HEK293T (cell line): ENCODE measurements at regions not wholly inside any gene's neighbourhood (a gene's known extent, or its start where the extent isn't known, plus 50 kb on each side); places are given as distances from the start of the nearest gene placed in this dataset.

Source experiments
- CTCF ChIA-PET: fragments of 350-600 bp; formaldehyde crosslinking; extraction: SDS; loops from one replicate; lab custom pipeline; 2021; ENCODE audit warnings: antibody characterized with exemption, inconsistent platforms; lab: Yijun Ruan, JAX
- POLR2A ChIA-PET: fragments of 350-600 bp; formaldehyde crosslinking; extraction: SDS; loops from one replicate; lab custom pipeline; 2020; ENCODE audit warnings: antibody characterized with exemption, inconsistent platforms; lab: Yijun Ruan, JAX
- DNase-seq: peaks from one replicate; pipeline ENCODE4 v3.0.0; 2012; ENCODE audit warnings: mixed read lengths; ENCODE audit errors: extremely low spot score
- ARNT ChIP-seq: fragments of 450-650 bp; IDR thresholded peaks from 2 replicates; pipeline ENCODE4 v1.6.1; 2017; ENCODE audit warnings: mild to moderate bottlenecking
- BHLHE40 ChIP-seq: fragments of 450-650 bp; IDR thresholded peaks from 2 replicates; pipeline ENCODE4 v1.6.1; 2016; ENCODE audit warnings: mild to moderate bottlenecking, moderate library complexity, borderline replicate concordance
- CTBP1 ChIP-seq: fragments of 450-650 bp; IDR thresholded peaks from 2 replicates; pipeline ENCODE4 v1.6.1; 2016; ENCODE audit warnings: borderline replicate concordance
- ELF4 ChIP-seq: fragments of 450-650 bp; IDR thresholded peaks from 2 replicates; pipeline ENCODE4 v1.6.1; 2017; ENCODE audit warnings: antibody characterized with exemption
- FOXA1 ChIP-seq: fragments of 450-650 bp; IDR thresholded peaks from 2 replicates; pipeline ENCODE4 v1.6.1; 2016; ENCODE audit warnings: mild to moderate bottlenecking
- FOXK2 ChIP-seq: fragments of 450-650 bp; IDR thresholded peaks from 2 replicates; pipeline ENCODE4 v1.6.1; 2016; ENCODE audit warnings: mild to moderate bottlenecking
- FOXM1 ChIP-seq: fragments of 450-650 bp; IDR thresholded peaks from 2 replicates; pipeline ENCODE4 v1.6.1; 2017; ENCODE audit warnings: mild to moderate bottlenecking, borderline replicate concordance
- HDGF ChIP-seq: fragments of 450-650 bp; IDR thresholded peaks from 2 replicates; pipeline ENCODE4 v1.6.1; 2017; ENCODE audit warnings: antibody characterized with exemption, borderline replicate concordance
- L3MBTL2 ChIP-seq: fragments of 450-650 bp; conservative IDR thresholded peaks from 2 replicates; pipeline ENCODE4 v1.6.1; 2016; ENCODE audit warnings: mild to moderate bottlenecking
- LEF1 ChIP-seq: fragments of 450-650 bp; IDR thresholded peaks from 2 replicates; pipeline ENCODE4 v1.6.1; 2017; ENCODE audit warnings: mild to moderate bottlenecking, borderline replicate concordance
- NFRKB ChIP-seq: fragments of 450-650 bp; IDR thresholded peaks from 2 replicates; pipeline ENCODE4 v1.6.1; 2016; ENCODE audit warnings: mild to moderate bottlenecking, moderate library complexity
- SP1 ChIP-seq: fragments of 450-650 bp; IDR thresholded peaks from 2 replicates; pipeline ENCODE4 v1.6.1; 2017
- SUZ12 ChIP-seq: fragments of 450-650 bp; IDR thresholded peaks from 2 replicates; pipeline ENCODE4 v1.6.1; 2016; ENCODE audit warnings: mild to moderate bottlenecking
- TARDBP ChIP-seq: fragments of 450-650 bp; IDR thresholded peaks from 2 replicates; pipeline ENCODE4 v1.6.1; 2016
- ZNF384 ChIP-seq: fragments of 450-650 bp; IDR thresholded peaks from 2 replicates; pipeline ENCODE4 v1.6.1; 2016
- TF ChIP-seq, protein P1 (sequence below): fragments of 450-650 bp; IDR thresholded peaks from 2 replicates; pipeline ENCODE4 v1.6.1; 2016

DNA sequence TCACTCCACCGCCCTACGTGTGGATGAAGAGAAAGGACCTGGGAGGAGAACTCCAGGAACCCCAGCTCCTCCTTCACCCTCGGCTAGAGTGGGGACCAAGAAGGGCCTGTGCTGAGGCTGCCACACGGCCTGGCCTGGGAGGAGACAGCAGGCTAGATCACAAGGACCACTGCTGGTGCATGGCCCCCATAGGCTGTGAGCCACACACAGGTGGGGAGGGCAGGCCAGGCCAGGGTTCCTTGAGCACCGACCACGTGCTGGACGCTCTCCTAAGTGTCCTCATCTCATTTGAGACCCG, 1392.4 kb downstream of the TBC1D22A start:
- POLR2A ChIA-PET, result no interaction called here
- no peak for DNase-seq
- TF ChIP-seq ELF4, result no peak
- TF ChIP-seq, protein P1, sequence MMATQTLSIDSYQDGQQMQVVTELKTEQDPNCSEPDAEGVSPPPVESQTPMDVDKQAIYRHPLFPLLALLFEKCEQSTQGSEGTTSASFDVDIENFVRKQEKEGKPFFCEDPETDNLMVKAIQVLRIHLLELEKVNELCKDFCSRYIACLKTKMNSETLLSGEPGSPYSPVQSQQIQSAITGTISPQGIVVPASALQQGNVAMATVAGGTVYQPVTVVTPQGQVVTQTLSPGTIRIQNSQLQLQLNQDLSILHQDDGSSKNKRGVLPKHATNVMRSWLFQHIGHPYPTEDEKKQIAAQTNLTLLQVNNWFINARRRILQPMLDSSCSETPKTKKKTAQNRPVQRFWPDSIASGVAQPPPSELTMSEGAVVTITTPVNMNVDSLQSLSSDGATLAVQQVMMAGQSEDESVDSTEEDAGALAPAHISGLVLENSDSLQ, result no peak
- no peak for TF ChIP-seq HDGF
- TF ChIP-seq FOXM1, result no peak
- TF ChIP-seq SP1, result no peak
- TF ChIP-seq NFRKB, result no peak
- no peak for TF ChIP-seq FOXA1
- no peak for TF ChIP-seq SUZ12
- TF ChIP-seq FOXK2, result no peak
- no peak for TF ChIP-seq TARDBP
- TF ChIP-seq ARNT, result no peak
- TF ChIP-seq LEF1, result no peak
- TF ChIP-seq L3MBTL2, result no peak
- no peak for TF ChIP-seq BHLHE40
- TF ChIP-seq CTBP1, result no peak
- TF ChIP-seq ZNF384, result no peak
- CTCF ChIA-PET, result no interaction called here

GRCh38 chr22:48154169-48154942, 1391.9 kb downstream of the TBC1D22A start:
- DNase-seq, result no peak
- ChIA-PET POLR2A (no interaction called here), CTCF (no interaction called here)
- TF ChIP-seq SUZ12 (no peak), TARDBP (no peak)

- ChIA-PET CTCF (no interaction called here), POLR2A (no interaction called here)
- no peak for DNase-seq
- TF ChIP-seq ELF4, result no peak
- no peak for TF ChIP-seq BHLHE40
- TF ChIP-seq FOXM1, result no peak
- no peak for TF ChIP-seq TARDBP
- no peak for TF ChIP-seq LEF1
- no peak for TF ChIP-seq FOXA1
- TF ChIP-seq SUZ12, result no peak
- TF ChIP-seq ZNF384, result no peak
- no peak for TF ChIP-seq HDGF
- no peak for TF ChIP-seq ARNT
- TF ChIP-seq CTBP1, result no peak
- TF ChIP-seq, protein P1, result no peak
- no peak for TF ChIP-seq FOXK2
- no peak for TF ChIP-seq NFRKB
- TF ChIP-seq L3MBTL2, result no peak
- no peak for TF ChIP-seq SP1
These were observed 1391.3 kb downstream of the TBC1D22A start for GRCh38 chr22:48153726-48154125.

GRCh38 chr22:48152916-48153315, 1390.5 kb downstream of the TBC1D22A start:
- DNase-seq, result no peak
- ChIA-PET POLR2A (no interaction called here), CTCF (no interaction called here)
- no peak for TF ChIP-seq FOXA1
- no peak for TF ChIP-seq ZNF384
- TF ChIP-seq FOXK2, result no peak
- TF ChIP-seq SUZ12, result no peak
- no peak for TF ChIP-seq ARNT
- TF ChIP-seq HDGF, result no peak

DNA sequence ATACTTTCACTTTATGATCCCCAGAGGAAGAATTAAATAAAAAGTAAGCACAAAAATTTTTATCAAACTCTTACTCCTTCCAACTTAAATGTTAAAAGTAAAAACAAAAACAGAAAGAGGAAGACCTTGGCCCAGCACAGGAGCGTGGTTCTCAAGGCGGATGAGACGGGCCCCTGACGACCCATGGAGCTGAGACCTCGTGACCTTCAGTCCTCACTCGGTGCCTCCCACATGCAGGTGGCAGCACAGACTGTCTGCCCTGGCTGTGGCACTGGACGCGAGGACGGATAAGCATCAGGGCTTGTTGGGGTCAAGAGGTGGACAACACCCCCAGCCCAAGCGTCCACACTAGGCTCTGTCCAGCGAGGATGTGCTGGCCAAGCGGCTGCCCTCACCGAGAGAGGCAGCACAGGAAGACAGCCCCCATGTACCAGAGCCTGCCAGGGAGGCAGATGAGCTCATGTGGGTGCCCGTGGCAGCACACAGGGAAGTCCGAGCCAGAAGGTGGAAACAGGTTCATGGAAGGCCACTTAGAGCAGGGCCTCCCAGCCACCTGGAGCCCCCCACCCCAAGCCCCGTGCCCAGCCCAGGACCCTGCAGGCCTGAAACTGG, 1389.8 kb downstream of the TBC1D22A start:
- POLR2A ChIA-PET, result no interaction called here
- DNase-seq, result no peak
- TF ChIP-seq SUZ12, result no peak
- TF ChIP-seq FOXM1, result no peak
- TF ChIP-seq L3MBTL2, result no peak
- TF ChIP-seq NFRKB, result no peak
- no peak for TF ChIP-seq SP1
- no peak for TF ChIP-seq HDGF
- TF ChIP-seq FOXA1, result no peak
- no peak for TF ChIP-seq TARDBP
- TF ChIP-seq, protein P1, result no peak
- TF ChIP-seq ZNF384, result no peak
- CTCF ChIA-PET, result no interaction called here

DNA sequence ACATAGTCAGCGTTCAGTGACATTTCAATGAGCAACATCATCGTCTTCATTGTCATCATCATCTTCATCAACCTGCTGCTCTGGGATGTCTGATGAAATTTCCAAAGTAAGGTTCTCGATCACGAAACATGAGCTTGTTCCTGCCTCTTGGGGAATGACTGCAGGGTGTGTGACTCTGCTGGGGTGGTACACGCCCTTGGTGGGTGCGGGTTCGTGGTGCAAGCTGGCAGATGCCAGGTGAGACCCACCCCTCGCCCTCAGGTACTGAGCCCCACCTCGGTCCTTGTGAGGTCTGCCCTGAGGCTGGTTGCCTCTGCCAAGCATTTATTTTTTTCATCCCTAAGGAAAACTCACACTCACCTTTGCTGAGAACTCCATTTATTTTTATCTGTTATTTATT, 1389.2 kb downstream of the TBC1D22A start:
- CTCF ChIA-PET, result no interaction called here
- POLR2A ChIA-PET, result no interaction called here
- no peak for DNase-seq

More for the DNA sequence above, 1389.2 kb downstream of the TBC1D22A start:
- TF ChIP-seq ZNF384, result no peak
- TF ChIP-seq, protein P1, result no peak
- TF ChIP-seq ELF4, result no peak
- TF ChIP-seq FOXA1, result no peak
- TF ChIP-seq BHLHE40, result no peak
- TF ChIP-seq ARNT, result no peak
- TF ChIP-seq SP1, result no peak
